Stomach (tissue), 8 donors: ENCODE measurements at regions not wholly inside any gene's neighbourhood (a gene's known extent, or its start where the extent isn't known, plus 50 kb on each side); places are given as distances from the start of the nearest gene placed in this dataset.

Experiments
- DNase-seq, 2 donors: peaks; one replicate each; pipeline versions ENCODE4 v3.0.0 to v3.0.0-alpha.2; 2013 to 2019
- H3K27ac ChIP-seq, 5 donors: fragments of 200-600 bp in 4 of 5; sonication (generic) in 4 of 5; one replicate each; pipeline ENCODE4 v1.5.1; 2013 to 2019; ENCODE audit warnings: mild to moderate bottlenecking in 1 of 5, moderate library complexity in 1 of 5
- H3K27me3 ChIP-seq, 3 donors: fragments of 200-600 bp; sonication (generic); one replicate each; pipeline ENCODE4 v1.5.1; 2017 to 2019; ENCODE audit warnings: mixed run types in 1 of 3
- H3K36me3 ChIP-seq, 4 donors: fragments of 200-600 bp; sonication (generic); 1 replicate in 3 of 4; 2 replicates in 1 of 4; pipeline ENCODE4 v1.5.1; 2016 to 2019
- H3K4me1 ChIP-seq, 4 donors: fragments of 200-600 bp; sonication (generic); one replicate each; pipeline ENCODE4 v1.5.1; 2016 to 2019
- H3K4me3 ChIP-seq, 4 donors: fragments of 200-600 bp; sonication (generic) in 3 of 4; one replicate each; pipeline ENCODE4 v1.5.1; 2016 to 2019; ENCODE audit warnings: mild to moderate bottlenecking in 1 of 4
- H3K9me3 ChIP-seq, 4 donors: fragments of 200-600 bp; sonication (generic); one replicate each; pipeline ENCODE4 v1.5.1; 2016 to 2019
- EP300 ChIP-seq: sonication (generic); formaldehyde crosslinking; IDR thresholded peaks from one replicate; pipeline ENCODE4 v1.6.1; 2017; ENCODE audit warnings: antibody characterized with exemption
- POLR2A ChIP-seq, 4 donors: fragments of 450-650 bp; IDR thresholded peaks; one replicate each; pipeline ENCODE4 v1.6.1; 2016; ENCODE audit warnings: antibody characterized with exemption in 4 of 4, control low read depth in 2 of 4, mild to moderate bottlenecking in 1 of 4, moderate library complexity in 1 of 4
- POLR2AphosphoS5 ChIP-seq, 3 donors: sonication (generic); formaldehyde crosslinking; IDR thresholded peaks; one replicate each; pipeline ENCODE4 v1.6.1; 2016; ENCODE audit warnings: antibody characterized with exemption in 3 of 3
- WGBS, 5 donors: extraction: QIAGEN DNeasy Blood & Tissue Kit in 3 of 5; methylation state at CpG; one replicate each; pipeline versions ENCODE4 v1.1.5 to v1.1.7; 2013 to 2018; 5-methylcytosine and 5-hydroxymethylcytosine counted together
- intact Hi-C: fragments of 100-400 bp; cut with DNase I; formaldehyde crosslinking; loops from one replicate; pipeline ENCODE4 v1.15.1; 2023; ENCODE audit warnings: low total_unique reads
- TF ChIP-seq, protein P1 (sequence below), 7 experiments: fragments of 450-650 bp in 4 of 7; fragments of 200-600 bp in 3 of 7; sonication (generic) in 3 of 7; IDR thresholded peaks; one replicate each; pipeline ENCODE4 v1.5.1; 2016 to 2019; ENCODE audit warnings: antibody characterized with exemption in 7 of 7, control low read depth in 2 of 7, mild to moderate bottlenecking in 1 of 7
- donor health status: healthy with polysubstance abuse.
- donor health status: Bipolar disorder and iron deficiency.
- donor health status: healthy.

GRCh38 chr7:46450425-46450824, 529.4 kb upstream of the IGFBP3 start:
- no peaks in the 10 kb centered on the region for H3K4me1 ChIP-seq
- no peaks in the 10 kb centered on the region for H3K27me3 ChIP-seq
- no peaks in the 10 kb centered on the region for H3K36me3 ChIP-seq
- intact Hi-C loops: no loop called here
- WGBS, 5 donors: 68 to 87% (median 83%) methylated on average over 2 of the region's 2 CpGs
- H3K27ac ChIP-seq: no peak overlapping the region
- TF ChIP-seq EP300: no peak
- TF ChIP-seq, protein P1, sequence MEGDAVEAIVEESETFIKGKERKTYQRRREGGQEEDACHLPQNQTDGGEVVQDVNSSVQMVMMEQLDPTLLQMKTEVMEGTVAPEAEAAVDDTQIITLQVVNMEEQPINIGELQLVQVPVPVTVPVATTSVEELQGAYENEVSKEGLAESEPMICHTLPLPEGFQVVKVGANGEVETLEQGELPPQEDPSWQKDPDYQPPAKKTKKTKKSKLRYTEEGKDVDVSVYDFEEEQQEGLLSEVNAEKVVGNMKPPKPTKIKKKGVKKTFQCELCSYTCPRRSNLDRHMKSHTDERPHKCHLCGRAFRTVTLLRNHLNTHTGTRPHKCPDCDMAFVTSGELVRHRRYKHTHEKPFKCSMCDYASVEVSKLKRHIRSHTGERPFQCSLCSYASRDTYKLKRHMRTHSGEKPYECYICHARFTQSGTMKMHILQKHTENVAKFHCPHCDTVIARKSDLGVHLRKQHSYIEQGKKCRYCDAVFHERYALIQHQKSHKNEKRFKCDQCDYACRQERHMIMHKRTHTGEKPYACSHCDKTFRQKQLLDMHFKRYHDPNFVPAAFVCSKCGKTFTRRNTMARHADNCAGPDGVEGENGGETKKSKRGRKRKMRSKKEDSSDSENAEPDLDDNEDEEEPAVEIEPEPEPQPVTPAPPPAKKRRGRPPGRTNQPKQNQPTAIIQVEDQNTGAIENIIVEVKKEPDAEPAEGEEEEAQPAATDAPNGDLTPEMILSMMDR (IDR thresholded peaks at IDR 0.05): no peak
- H3K9me3 ChIP-seq: no peaks in the 10 kb centered on the region
- H3K4me3 ChIP-seq: no peak overlapping the region
- DNase-seq: no peak

DNA sequence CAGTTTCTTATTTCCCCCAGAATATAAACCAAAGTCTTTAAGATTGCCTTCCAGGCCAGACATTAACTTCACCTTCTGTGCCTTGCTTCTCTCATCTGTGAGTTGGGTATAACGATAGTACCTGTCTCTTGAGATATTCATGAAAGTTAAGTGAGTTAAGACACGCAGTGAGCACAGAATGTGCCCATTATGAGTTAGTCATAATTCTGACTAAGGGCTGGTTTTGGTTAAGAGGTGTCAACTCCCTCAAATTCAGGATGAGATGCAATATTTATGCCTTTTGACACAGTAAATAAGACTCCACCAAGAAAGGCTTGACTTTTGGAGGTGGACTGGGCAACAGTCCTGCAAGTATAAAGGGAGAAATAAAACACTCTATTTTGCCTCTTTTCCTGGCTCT, 528.7 kb upstream of the IGFBP3 start:
- TF ChIP-seq POLR2AphosphoS5 (IDR thresholded peaks at IDR 0.05) (no peak), EP300 (no peak), POLR2A (IDR thresholded peaks at IDR 0.05) (no peak)
- TF ChIP-seq, protein P1 (IDR thresholded peaks at IDR 0.05): no peak
- H3K27me3 ChIP-seq: no peaks in the 10 kb centered on the region
- H3K4me3 ChIP-seq: no peak overlapping the region
- DNase-seq: no peak
- H3K4me1 ChIP-seq: no peaks in the 10 kb centered on the region
- H3K36me3 ChIP-seq: no peaks in the 10 kb centered on the region
- no peak overlapping the region for H3K27ac ChIP-seq
- intact Hi-C loops: no loop called here
- 70 to 96% (median 82%) methylated on average over 2 of the region's 2 CpGs for WGBS, 5 donors
- H3K9me3 ChIP-seq: no peaks in the 10 kb centered on the region

- no peak for TF ChIP-seq EP300
- no peak for TF ChIP-seq POLR2AphosphoS5 (IDR thresholded peaks at IDR 0.05)
- TF ChIP-seq POLR2A (IDR thresholded peaks at IDR 0.05): no peak
- TF ChIP-seq, protein P1 (IDR thresholded peaks at IDR 0.05): no peak
- intact Hi-C loops: no loop called here
- Histone ChIP-seq H3K4me1 (no peaks in the 10 kb centered on the region), H3K4me3 (no peak overlapping the region), H3K9me3 (no peaks in the 10 kb centered on the region), H3K36me3 (no peaks in the 10 kb centered on the region), H3K27ac (no peak overlapping the region), H3K27me3 (no peaks in the 10 kb centered on the region)
- DNase-seq: no peak
- WGBS, 5 donors: 84 to 91% (median 90%) methylated on average over 5 of the region's 5 CpGs
These were observed 527.4 kb upstream of the IGFBP3 start for GRCh38 chr7:46448478-46448877.

DNA sequence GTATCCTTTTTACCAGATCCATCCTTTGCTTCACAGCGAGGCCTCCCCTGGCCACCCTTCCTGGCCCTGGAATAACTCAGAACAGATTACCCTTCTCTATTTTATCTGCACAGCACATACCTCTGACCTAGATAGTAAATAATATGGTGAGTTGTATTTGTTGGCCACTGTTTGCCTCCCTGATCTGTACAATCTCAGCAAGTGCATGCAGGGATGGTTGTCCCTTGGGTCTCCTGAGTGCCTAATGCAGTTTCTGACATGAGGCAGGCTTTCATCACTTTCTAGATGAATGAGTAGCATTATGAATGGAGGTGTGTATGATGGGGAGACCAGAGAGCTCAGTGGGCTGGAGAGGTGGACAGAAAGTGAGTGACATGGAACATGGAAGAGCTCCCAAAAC, 525.1 kb upstream of the IGFBP3 start:
- Histone ChIP-seq H3K4me3 (no peak overlapping the region), H3K4me1 (no peaks in the 10 kb centered on the region), H3K27ac (no peak overlapping the region), H3K36me3 (no peaks in the 10 kb centered on the region), H3K9me3 (no peaks in the 10 kb centered on the region), H3K27me3 (no peaks in the 10 kb centered on the region)
- DNase-seq: no peak
- intact Hi-C loops: no loop called here
- TF ChIP-seq POLR2AphosphoS5 (IDR thresholded peaks at IDR 0.05) (no peak), EP300 (no peak), POLR2A (IDR thresholded peaks at IDR 0.05) (no peak)
- TF ChIP-seq, protein P1 (IDR thresholded peaks at IDR 0.05): no peak
- WGBS, 5 donors: 69 to 96% (median 79%) methylated on average over 1 of the region's 1 CpG

DNA sequence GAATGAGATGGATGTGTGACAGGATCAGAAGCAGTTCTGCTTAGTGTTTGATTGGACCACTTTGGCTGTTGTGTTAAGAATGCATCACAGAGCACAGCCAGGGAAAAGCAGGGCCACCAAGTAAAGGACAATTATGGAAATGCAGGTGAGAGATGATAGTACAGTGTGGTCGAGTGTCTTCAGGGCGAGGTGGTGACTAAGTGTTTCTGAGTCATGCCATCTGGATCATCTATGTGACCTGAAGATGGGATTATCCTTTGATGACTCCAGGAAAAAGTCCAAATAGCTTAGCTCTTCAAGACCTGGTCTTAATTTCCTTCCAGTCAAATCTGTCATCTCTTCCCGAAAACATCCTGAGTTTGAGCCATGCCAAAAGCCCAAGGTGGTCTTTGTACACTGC, 523.2 kb upstream of the IGFBP3 start:
- H3K4me3 ChIP-seq: no peak overlapping the region
- no peak for DNase-seq
- no peaks in the 10 kb centered on the region for H3K27me3 ChIP-seq
- no peaks in the 10 kb centered on the region for H3K9me3 ChIP-seq
- no peaks in the 10 kb centered on the region for H3K4me1 ChIP-seq
- no peak overlapping the region for H3K27ac ChIP-seq
- 66 to 88% (median 76%) methylated on average over 3 of the region's 3 CpGs for WGBS, 5 donors
- intact Hi-C loops: no loop called here
- TF ChIP-seq POLR2AphosphoS5 (IDR thresholded peaks at IDR 0.05) (no peak), EP300 (no peak), POLR2A (IDR thresholded peaks at IDR 0.05) (no peak)
- TF ChIP-seq, protein P1 (IDR thresholded peaks at IDR 0.05): no peak
- no peaks in the 10 kb centered on the region for H3K36me3 ChIP-seq
